Neutrophil (primary cell): ENCODE measurements at regions not wholly inside any gene's neighbourhood (a gene's known extent, or its start where the extent isn't known, plus 50 kb on each side); places are given as distances from the start of the nearest gene placed in this dataset.

Experiments used
- H3K27ac ChIP-seq: fragments of 200-600 bp; sonication (generic); 2 replicates; pipeline ENCODE4 v1.5.1; 2016; ENCODE audit warnings: mild to moderate bottlenecking, moderate library complexity
- H3K27me3 ChIP-seq: fragments of 200-600 bp; sonication (generic); 2 replicates; pipeline ENCODE4 v1.6.0; 2016; ENCODE audit warnings: mild to moderate bottlenecking
- H3K36me3 ChIP-seq: fragments of 200-600 bp; sonication (generic); 2 replicates; pipeline ENCODE4 v1.5.1; 2017
- H3K4me1 ChIP-seq, 2 experiments: fragments of 200-600 bp in 1 of 2; sonication (generic) in 1 of 2; 1 replicate in 1 of 2; 2 replicates in 1 of 2; pipeline versions ENCODE4 v1.5.1 to v1.6.1; 2013 to 2016; ENCODE audit warnings: low read depth in 1 of 2, low read length in 1 of 2, mild to moderate bottlenecking in 1 of 2, moderate library complexity in 1 of 2; ENCODE audit not compliant: control insufficient read depth in 1 of 2, insufficient read depth in 1 of 2
- H3K4me3 ChIP-seq, 2 experiments: fragments of 200-600 bp in 1 of 2; sonication (generic) in 1 of 2; 1 replicate in 1 of 2; 2 replicates in 1 of 2; pipeline ENCODE4 v1.5.1; 2013 to 2016; ENCODE audit warnings: low read depth in 1 of 2, low read length in 1 of 2, mild to moderate bottlenecking in 1 of 2, moderate library complexity in 1 of 2
- H3K9me3 ChIP-seq: fragments of 200-600 bp; sonication (generic); 2 replicates; pipeline ENCODE4 v1.5.1; 2016
- CTCF ChIP-seq: fragments of 200-600 bp; sonication (generic); IDR thresholded peaks from 2 replicates; pipeline ENCODE4 v1.5.1; 2016; ENCODE audit warnings: antibody characterized with exemption

DNA sequence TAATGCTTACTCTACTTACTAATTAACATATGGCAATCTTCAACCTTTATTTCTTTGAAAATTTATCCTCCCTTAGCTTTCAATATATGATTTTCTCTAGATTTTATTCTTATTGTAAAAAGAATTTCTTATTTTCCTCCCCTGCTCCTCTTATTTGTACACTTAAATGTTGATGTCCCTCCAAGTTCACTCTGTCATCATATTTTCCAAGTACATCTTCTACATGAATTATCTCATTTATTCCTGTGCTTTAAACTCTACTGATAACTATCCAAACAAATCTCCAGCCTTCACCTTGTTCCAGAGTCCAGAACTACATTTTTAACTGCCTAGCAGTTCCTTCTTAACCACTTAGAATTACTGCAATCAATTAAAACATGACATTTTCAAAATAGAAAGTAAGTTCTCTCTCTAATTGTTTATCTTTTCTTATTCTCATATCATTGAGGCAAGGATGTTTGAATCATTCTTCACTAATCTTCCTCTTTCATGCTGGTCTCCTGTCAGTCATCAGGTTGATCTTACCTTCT lies 261.6 kb upstream of the FAR2 start:
- Histone ChIP-seq H3K4me1 (no peaks in the 10 kb centered on the region), H3K36me3 (no peaks in the 10 kb centered on the region), H3K4me3 (no peak overlapping the region), H3K27ac (no peak overlapping the region), H3K27me3 (no peaks in the 10 kb centered on the region), H3K9me3 (no peaks in the 10 kb centered on the region)
- TF ChIP-seq CTCF: no peak

DNA sequence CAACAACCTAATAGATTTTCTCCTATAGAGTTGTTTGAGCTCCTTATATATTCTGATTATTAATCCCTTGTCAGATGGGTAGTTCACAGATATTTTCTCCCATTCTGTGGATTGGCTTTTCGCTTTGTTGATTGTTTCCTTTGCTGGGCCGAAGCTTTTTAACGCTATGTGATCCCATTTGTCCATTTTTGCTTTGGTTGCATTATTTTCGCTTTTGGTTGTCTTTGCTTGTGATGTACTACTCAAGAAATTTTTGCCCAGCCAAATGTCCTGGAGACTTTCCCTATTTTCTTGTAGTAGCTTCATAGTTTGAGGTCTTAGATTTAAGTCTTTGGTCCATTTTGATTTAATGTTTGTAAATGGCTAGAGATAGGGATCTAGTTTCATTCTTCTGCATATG lies 258.4 kb upstream of the FAR2 start:
- Histone ChIP-seq H3K4me1 (no peaks in the 10 kb centered on the region), H3K36me3 (no peaks in the 10 kb centered on the region), H3K27ac (no peak overlapping the region), H3K9me3 (no peaks in the 10 kb centered on the region), H3K4me3 (no peak overlapping the region), H3K27me3 (no peaks in the 10 kb centered on the region)
- no peak for TF ChIP-seq CTCF

DNA sequence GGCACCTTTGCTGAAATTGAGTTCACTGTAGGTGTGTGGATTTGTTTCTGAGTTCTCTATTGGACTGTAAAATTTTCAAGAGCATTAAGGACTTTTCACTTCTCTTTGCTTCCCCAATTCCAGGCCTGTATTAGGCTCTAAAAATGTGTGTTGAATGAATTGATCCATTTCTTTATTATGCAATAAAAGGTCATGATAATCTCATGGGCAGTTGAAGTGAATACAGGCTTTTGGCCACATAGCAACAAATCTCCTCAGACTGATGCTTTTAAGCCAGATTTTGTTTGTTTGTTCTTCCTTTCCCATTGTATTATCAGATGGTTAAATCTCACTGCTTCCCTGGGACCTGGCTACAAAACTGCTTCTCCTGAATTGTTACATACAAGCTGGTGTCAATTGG lies 258.0 kb upstream of the FAR2 start:
- Histone ChIP-seq H3K4me3 (no peak overlapping the region), H3K27ac (no peak overlapping the region), H3K27me3 (no peaks in the 10 kb centered on the region), H3K36me3 (no peaks in the 10 kb centered on the region), H3K9me3 (no peaks in the 10 kb centered on the region), H3K4me1 (no peaks in the 10 kb centered on the region)
- no peak for TF ChIP-seq CTCF

DNA sequence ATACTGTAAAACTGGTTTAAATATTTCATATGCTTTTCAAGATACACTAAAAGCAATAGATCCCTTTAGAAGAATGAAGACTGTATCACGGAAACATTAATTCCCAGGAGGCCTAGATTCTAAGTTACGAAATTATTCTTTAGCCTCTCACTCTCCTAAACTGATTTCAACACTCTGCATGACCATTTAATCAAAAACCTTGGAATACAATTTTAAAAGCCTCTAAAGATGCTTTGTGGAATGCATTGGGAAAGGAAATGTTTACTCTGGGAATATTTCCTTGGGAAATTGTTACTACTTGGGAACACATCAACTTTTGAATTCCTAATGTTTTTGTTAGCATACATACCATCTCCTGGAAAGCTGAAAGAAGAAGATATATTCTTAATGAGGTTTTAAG lies 255.7 kb upstream of the FAR2 start:
- Histone ChIP-seq H3K27me3 (no peaks in the 10 kb centered on the region), H3K4me3 (no peak overlapping the region), H3K4me1 (no peaks in the 10 kb centered on the region), H3K9me3 (no peaks in the 10 kb centered on the region), H3K36me3 (no peaks in the 10 kb centered on the region), H3K27ac (no peak overlapping the region)
- TF ChIP-seq CTCF: no peak

GRCh38 chr12:28893856-28894255 lies 255.2 kb upstream of the FAR2 start:
- no peak for TF ChIP-seq CTCF
- Histone ChIP-seq H3K4me3 (no peak overlapping the region), H3K36me3 (no peaks in the 10 kb centered on the region), H3K27me3 (no peaks in the 10 kb centered on the region), H3K9me3 (no peaks in the 10 kb centered on the region), H3K4me1 (no peaks in the 10 kb centered on the region), H3K27ac (no peak overlapping the region)

- no peak overlapping the region for H3K4me3 ChIP-seq
- no peak for TF ChIP-seq CTCF
- H3K36me3 ChIP-seq: no peaks in the 10 kb centered on the region
- no peak overlapping the region for H3K27ac ChIP-seq
- no peaks in the 10 kb centered on the region for H3K9me3 ChIP-seq
- no peaks in the 10 kb centered on the region for H3K27me3 ChIP-seq
- no peaks in the 10 kb centered on the region for H3K4me1 ChIP-seq
Observed at GRCh38 chr12:28896421-28896820, 252.7 kb upstream of the FAR2 start.
